H1 (cell line): ENCODE measurements at regions not wholly inside any gene's neighbourhood (a gene's known extent, or its start where the extent isn't known, plus 50 kb on each side); places are given as distances from the start of the nearest gene placed in this dataset.

ENCODE experiments used
- GTF2F1 ChIP-seq: IDR thresholded peaks from 2 replicates; pipeline ENCODE4 v1.6.1; 2012; ENCODE audit warnings: low read depth, low read length, improper control_type of control experiment, borderline replicate concordance
- PHF8 ChIP-seq: fragments of 200-600 bp; sonication (generic); conservative IDR thresholded peaks from 2 replicates; pipeline ENCODE4 v1.7.1; 2012; ENCODE audit warnings: low read depth, mild to moderate bottlenecking, inconsistent platforms, low read length, moderate library complexity
- SP2 ChIP-seq: IDR thresholded peaks from 2 replicates; pipeline ENCODE4 v1.6.1; 2012; ENCODE audit warnings: mild to moderate bottlenecking, low read length, inconsistent platforms
- SRF ChIP-seq: IDR thresholded peaks from 2 replicates; pipeline ENCODE4 v1.6.1; 2011; ENCODE audit warnings: mild to moderate bottlenecking, low read depth, low read length, moderate library complexity
- SUZ12 ChIP-seq: fragments of 200-600 bp; sonication (generic); IDR thresholded peaks from 2 replicates; pipeline ENCODE4 v1.6.1; 2012; ENCODE audit warnings: mild to moderate bottlenecking, inconsistent platforms, low read length, moderate library complexity, mixed read lengths

DNA sequence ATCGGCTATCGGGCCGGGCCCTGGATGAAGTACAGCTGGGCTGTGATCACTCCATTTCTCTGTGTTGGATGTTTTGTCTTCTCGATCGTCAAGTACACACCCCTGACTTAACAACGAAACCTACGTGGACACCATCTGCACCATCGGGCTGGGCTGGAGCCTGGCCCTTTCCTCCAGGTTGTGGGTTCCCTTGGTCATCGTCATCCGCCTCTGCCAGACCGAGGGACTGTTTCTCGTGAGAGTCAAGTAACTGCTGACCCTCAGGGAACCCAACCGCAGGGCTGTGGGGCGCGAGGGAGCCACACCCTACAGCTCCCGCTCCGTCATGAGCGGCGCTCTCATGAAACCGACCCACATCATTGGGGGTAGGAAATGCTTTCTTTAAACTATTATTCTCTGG, 842.4 kb upstream of the TMPRSS15 start (continued):
- TF ChIP-seq SRF (no peak), SUZ12 (no peak), PHF8 (no peak), SP2 (no peak), GTF2F1 (no peak)
- TF ChIP-seq, all 59 proteins: peak for 0
